ENCODE measurements at regions not wholly inside any gene's neighbourhood (a gene's known extent, or its start where the extent isn't known, plus 50 kb on each side); places are given as distances from the start of the nearest gene placed in this dataset. TPM values are rescaled to one million over a fixed set of nuclear protein-coding genes. Genes with fewer than 3 reads are reported as not detected.
A peak's percentile ranks its signal among the peaks of the same experiment; 100 is the strongest.

DNA sequence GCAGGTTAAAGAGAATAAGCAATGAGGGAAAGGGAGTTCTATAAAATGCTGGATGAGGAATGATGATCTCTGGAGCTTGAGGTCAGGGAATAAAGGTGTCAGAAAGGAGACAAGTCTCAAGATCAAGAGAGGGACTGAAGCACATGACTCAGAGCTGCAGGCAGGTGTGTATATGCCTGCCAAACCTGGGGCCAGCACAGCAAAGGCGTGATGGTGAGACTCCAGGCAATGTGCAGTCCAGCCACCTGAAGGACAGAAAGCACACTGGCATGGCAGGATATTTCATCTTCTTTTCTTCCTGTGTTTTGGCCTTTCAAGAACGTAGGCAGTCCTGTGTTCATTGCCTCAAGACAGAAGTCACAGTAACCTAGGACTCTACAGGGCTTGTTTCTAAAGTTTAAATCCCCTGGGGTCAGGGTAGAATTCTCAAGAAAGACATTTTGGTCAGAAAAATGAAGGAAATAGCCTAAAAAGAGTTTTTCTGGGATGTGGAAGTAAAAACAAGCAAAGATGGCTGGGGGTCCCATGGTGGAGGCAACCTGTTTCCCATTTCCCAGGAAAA lies 55.5 kb upstream of the TOPAZ1 start:
- no peaks in the 10 kb centered on the region for H3K9me3 ChIP-seq (replicated peaks in 1 of 2; ENCODE audit: control insufficient read depth in 2 of 2, insufficient read depth in 1 of 2, low read depth in 1 of 2, low read length in 2 of 2)
- peaks cover 0 to 5% of the 10 kb centered on the region in 2 donors for H3K4me1 ChIP-seq (ENCODE audit: control insufficient read depth in 2 of 2, insufficient read depth in 1 of 2, low read depth in 1 of 2, low read length in 2 of 2)
- no peak overlapping the region for H3K14ac ChIP-seq (ENCODE audit: low read length)
- H3K4me2 ChIP-seq (ENCODE audit: insufficient read depth, low read length, poor library complexity, severe bottlenecking), result no peak overlapping the region
- peaks cover 0 to 3% (median 0%) of the 10 kb centered on the region in 3 experiments for H3K27me3 ChIP-seq (ENCODE audit: control insufficient read depth in 3 of 3, insufficient read depth in 3 of 3, low read depth in 1 of 3, low read length in 3 of 3)
- H2AFZ ChIP-seq (ENCODE audit: low read length), result no peak overlapping the region
- H2BK15ac ChIP-seq (ENCODE audit: low read length), result no peak overlapping the region
- whole genome bisulfite sequencing, 2 donors (ENCODE audit: extremely low coverage in 2 of 2, insufficient read length in 2 of 2, insufficient replicate concordance in 1 of 2), result no CpG with 5 or more reads among the region's 2 CpGs
- no peaks in the 10 kb centered on the region for H3K79me1 ChIP-seq (ENCODE audit: low read depth, low read length)
- H2BK120ac ChIP-seq (ENCODE audit: low read depth, low read length), result no peak overlapping the region
- no peak overlapping the region for H4K8ac ChIP-seq (ENCODE audit: low read depth, low read length)
- H3K18ac ChIP-seq (ENCODE audit: low read length), result no peak overlapping the region
- no peak for DNase-seq (ENCODE audit: low spot score)
- H2AK5ac ChIP-seq (ENCODE audit: low read depth, low read length), result no peak overlapping the region
- no peaks in the 10 kb centered on the region for H3K36me3 ChIP-seq (replicated peaks in 1 of 2; ENCODE audit: control insufficient read depth in 2 of 2, insufficient read depth in 2 of 2, low read length in 2 of 2)
- no peak overlapping the region for H3K27ac ChIP-seq (replicated peaks; ENCODE audit: low read length)
- H2BK12ac ChIP-seq (ENCODE audit: low read length), result no peak overlapping the region
- no peak overlapping the region for H3K9ac ChIP-seq (ENCODE audit: low read depth, low read length, poor library complexity)
- no peak overlapping the region for H3K4me3 ChIP-seq (ENCODE audit: low read length in 2 of 2)
- H3K23ac ChIP-seq (ENCODE audit: low read depth, low read length, poor library complexity), result no peak overlapping the region
- no peak overlapping the region for H3K4ac ChIP-seq (ENCODE audit: low read length)
- no peak overlapping the region for H4K91ac ChIP-seq (ENCODE audit: low read depth, low read length, poor library complexity)
- H2BK5ac ChIP-seq (ENCODE audit: low read length), result no peak overlapping the region

DNA sequence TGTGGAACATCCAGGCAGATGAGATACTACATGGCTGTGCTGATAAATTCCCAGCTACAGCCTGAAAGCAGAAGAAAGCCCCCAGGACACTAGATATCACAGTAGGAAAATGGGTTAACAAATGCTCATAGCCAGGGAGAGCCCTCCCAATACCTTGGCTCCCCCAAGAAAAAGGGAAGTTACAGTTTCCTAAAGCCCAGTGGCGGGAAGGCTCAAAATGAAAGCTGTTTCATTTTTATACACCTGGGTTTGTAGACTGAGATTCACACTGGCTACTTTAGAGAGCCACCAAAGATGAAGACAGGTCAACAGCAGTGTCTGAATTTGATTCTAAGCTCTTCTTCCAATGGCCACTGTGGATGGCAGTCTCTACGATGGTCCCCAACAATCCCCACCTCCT lies 55.0 kb upstream of the TOPAZ1 start:
- Histone ChIP-seq H3K9me3 (replicated peaks in 1 of 2; ENCODE audit: control insufficient read depth in 2 of 2, insufficient read depth in 1 of 2, low read depth in 1 of 2, low read length in 2 of 2) (no peaks in the 10 kb centered on the region), H3K23ac (ENCODE audit: low read depth, low read length, poor library complexity) (no peak overlapping the region), H3K4me1 (ENCODE audit: control insufficient read depth in 2 of 2, insufficient read depth in 1 of 2, low read depth in 1 of 2, low read length in 2 of 2) (peaks cover 0 to 3% of the 10 kb centered on the region in 2 donors), H4K8ac (ENCODE audit: low read depth, low read length) (no peak overlapping the region), H2AFZ (ENCODE audit: low read length) (no peak overlapping the region), H2BK15ac (ENCODE audit: low read length) (no peak overlapping the region), H2BK5ac (ENCODE audit: low read length) (no peak overlapping the region), H3K4ac (ENCODE audit: low read length) (no peak overlapping the region), H3K14ac (ENCODE audit: low read length) (no peak overlapping the region), H3K9ac (ENCODE audit: low read depth, low read length, poor library complexity) (no peak overlapping the region), H2BK12ac (ENCODE audit: low read length) (no peak overlapping the region), H4K91ac (ENCODE audit: low read depth, low read length, poor library complexity) (no peak overlapping the region), H3K18ac (ENCODE audit: low read length) (no peak overlapping the region), H3K79me1 (ENCODE audit: low read depth, low read length) (no peaks in the 10 kb centered on the region), H2BK120ac (ENCODE audit: low read depth, low read length) (no peak overlapping the region), H3K4me3 (ENCODE audit: low read length in 2 of 2) (no peak overlapping the region), H3K27me3 (ENCODE audit: control insufficient read depth in 3 of 3, insufficient read depth in 3 of 3, low read depth in 1 of 3, low read length in 3 of 3) (peaks cover 0 to 3% (median 0%) of the 10 kb centered on the region in 3 experiments), H3K27ac (replicated peaks; ENCODE audit: low read length) (no peak overlapping the region), H3K4me2 (ENCODE audit: insufficient read depth, low read length, poor library complexity, severe bottlenecking) (no peak overlapping the region), H3K36me3 (replicated peaks in 1 of 2; ENCODE audit: control insufficient read depth in 2 of 2, insufficient read depth in 2 of 2, low read length in 2 of 2) (no peaks in the 10 kb centered on the region), H2AK5ac (ENCODE audit: low read depth, low read length) (no peak overlapping the region)
- DNase-seq (ENCODE audit: low spot score), result no peak
- WGBS, 2 donors (ENCODE audit: extremely low coverage in 2 of 2, insufficient read length in 2 of 2, insufficient replicate concordance in 1 of 2), result no CpG with 5 or more reads among the region's 2 CpGs

Small RNA genes lying in the stretch of these regions (small RNA-seq; reads per million reads assigned to genes)
- gene MIR138-1 (ENCODE audit: insufficient read depth) (40.6 reads per million, percentile 91 among the genes with 10 or more reads in this experiment), gene RNU6-367P (ENCODE audit: insufficient read depth) (not detected)

All from neuronal stem cell (in vitro differentiated cells).